ENCODE measurements at regions not wholly inside any gene's neighbourhood (a gene's known extent, or its start where the extent isn't known, plus 50 kb on each side); places are given as distances from the start of the nearest gene placed in this dataset.

GRCh38 chr10:114879541-114880158, 58.1 kb downstream of the FHIP2A start:
- no peak overlapping the region for H3K4me3 ChIP-seq (ENCODE audit: low read depth, low read length)
- DNase-seq (ENCODE audit: low read depth), result no peak
- TF ChIP-seq, protein P1, sequence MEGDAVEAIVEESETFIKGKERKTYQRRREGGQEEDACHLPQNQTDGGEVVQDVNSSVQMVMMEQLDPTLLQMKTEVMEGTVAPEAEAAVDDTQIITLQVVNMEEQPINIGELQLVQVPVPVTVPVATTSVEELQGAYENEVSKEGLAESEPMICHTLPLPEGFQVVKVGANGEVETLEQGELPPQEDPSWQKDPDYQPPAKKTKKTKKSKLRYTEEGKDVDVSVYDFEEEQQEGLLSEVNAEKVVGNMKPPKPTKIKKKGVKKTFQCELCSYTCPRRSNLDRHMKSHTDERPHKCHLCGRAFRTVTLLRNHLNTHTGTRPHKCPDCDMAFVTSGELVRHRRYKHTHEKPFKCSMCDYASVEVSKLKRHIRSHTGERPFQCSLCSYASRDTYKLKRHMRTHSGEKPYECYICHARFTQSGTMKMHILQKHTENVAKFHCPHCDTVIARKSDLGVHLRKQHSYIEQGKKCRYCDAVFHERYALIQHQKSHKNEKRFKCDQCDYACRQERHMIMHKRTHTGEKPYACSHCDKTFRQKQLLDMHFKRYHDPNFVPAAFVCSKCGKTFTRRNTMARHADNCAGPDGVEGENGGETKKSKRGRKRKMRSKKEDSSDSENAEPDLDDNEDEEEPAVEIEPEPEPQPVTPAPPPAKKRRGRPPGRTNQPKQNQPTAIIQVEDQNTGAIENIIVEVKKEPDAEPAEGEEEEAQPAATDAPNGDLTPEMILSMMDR (IDR thresholded peaks at IDR 0.05; ENCODE audit: insufficient read depth, low read depth, low read length), result peak; percentile 62

DNA sequence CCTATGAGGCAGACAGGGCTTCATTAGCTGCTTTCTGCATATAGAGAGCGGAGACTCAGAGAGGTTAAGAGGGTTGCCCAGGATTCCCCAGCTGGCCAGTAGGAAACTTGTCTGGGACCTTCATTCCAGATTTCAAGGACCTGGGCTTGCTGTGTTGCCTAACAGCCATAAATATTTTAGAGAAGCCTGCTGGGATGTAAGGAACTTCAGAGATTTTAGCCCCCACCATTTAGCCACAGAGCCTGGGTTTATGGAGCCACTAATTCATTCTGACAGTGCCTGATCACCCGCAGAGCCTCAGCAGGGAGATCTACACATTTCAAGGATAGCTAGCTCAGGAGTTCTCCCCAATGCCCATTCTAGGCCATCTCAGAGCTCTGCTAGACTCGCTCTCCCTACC, 56.6 kb upstream of the TRUB1 start:
- TF ChIP-seq, protein P1 (IDR thresholded peaks at IDR 0.05; ENCODE audit: insufficient read depth, low read depth, low read length), result no peak
- DNase-seq (ENCODE audit: low read depth), result peak; percentile 78
- no peak overlapping the region for H3K4me3 ChIP-seq (ENCODE audit: low read depth, low read length)

DNA sequence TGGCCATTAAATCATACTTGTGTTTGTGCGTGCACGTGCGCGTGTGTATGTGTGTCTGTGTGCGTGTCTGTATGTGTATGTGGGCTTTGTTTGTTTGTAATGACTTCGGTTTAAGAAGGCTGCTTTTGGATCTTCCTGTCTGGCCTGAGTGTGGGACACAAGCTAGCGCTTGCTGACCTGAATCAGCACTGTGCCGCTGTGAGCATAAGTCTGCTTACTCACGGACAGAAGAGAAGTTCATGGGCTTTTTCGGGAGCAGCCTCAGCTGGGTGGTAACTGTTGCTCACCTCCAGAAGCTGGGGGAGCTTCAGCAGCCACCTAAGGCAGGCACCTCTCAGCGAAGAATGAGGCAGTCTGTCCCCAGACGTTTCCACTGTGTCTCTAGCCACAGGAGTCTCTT, 56.1 kb upstream of the TRUB1 start:
- no peak overlapping the region for H3K4me3 ChIP-seq (ENCODE audit: low read depth, low read length)
- TF ChIP-seq, protein P1 (IDR thresholded peaks at IDR 0.05; ENCODE audit: insufficient read depth, low read depth, low read length), result no peak
- DNase-seq (ENCODE audit: low read depth), result peak; percentile 42

DNA sequence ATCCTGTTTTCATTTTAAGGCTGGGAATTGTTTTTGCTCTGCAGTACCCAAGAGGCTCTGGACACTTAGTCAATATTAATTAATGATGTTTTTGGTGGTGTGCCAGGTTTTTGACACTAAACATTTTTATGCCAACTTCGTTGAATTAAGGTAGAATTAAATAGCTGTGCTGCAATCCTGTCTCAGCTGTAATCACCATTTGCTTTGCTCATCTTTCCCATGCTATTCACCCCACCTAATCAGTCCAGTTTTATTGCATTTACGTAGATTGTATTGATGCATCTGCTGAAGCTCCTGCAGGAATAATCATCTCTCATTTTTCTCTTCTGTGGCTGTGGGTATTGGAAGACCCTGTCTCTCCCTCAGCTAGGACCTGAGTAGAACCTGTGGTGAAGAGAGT, 52.6 kb upstream of the TRUB1 start:
- no peak for DNase-seq (ENCODE audit: low read depth)
- TF ChIP-seq, protein P1 (IDR thresholded peaks at IDR 0.05; ENCODE audit: insufficient read depth, low read depth, low read length), result no peak
- H3K4me3 ChIP-seq (ENCODE audit: low read depth, low read length), result no peak overlapping the region

Data from fibroblast of villous mesenchyme (primary cell).